ENCODE measurements at regions not wholly inside any gene's neighbourhood (a gene's known extent, or its start where the extent isn't known, plus 50 kb on each side); places are given as distances from the start of the nearest gene placed in this dataset.

DNA sequence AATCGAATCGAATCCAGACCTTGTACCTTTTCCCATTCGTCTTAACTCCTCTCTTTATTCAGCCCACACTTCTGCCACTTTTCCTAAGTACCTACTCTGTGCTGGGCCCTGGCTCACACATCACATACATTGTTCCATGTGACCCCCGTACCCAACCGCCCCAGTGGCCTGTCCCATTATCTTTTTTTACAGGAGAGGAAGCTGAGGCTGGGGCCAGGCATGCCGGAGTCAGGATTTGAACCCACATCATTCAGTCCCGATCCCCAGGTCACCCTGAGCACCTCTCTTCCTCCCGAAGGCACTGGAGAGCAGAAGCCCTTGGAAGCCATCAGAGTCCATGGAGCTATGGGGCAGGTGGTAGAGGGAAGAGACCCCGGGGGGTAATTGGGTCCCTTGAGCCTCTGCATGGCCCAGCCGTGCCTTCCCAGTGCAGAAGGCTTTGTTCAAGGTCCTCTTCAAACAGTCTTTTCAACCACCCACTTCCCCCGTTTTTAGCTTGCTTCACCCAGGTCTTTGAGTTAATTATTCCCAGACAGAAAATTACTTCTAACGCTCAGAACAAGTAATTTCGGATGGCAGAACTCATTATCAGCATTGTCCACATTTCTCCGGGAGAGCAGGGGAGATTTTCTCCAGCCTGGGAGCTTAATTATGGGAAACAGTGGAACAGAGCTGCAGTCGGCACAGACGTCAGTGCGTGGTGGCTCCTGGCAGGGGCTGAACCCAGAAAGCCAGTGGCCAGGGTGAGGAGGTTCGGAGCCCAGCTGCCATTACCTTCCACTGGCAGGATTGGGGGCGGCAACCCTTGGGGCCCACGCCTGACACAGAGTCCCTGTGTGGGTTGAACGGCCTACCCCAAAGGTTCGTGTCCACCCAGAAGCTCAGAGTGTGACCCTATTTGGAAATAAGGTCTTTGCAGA lies 82.4 kb upstream of the RTL6 start (continued):
- no peak for TF ChIP-seq CEBPB (IDR thresholded peaks at IDR 0.05; ENCODE audit: low read depth, low read length)

DNA sequence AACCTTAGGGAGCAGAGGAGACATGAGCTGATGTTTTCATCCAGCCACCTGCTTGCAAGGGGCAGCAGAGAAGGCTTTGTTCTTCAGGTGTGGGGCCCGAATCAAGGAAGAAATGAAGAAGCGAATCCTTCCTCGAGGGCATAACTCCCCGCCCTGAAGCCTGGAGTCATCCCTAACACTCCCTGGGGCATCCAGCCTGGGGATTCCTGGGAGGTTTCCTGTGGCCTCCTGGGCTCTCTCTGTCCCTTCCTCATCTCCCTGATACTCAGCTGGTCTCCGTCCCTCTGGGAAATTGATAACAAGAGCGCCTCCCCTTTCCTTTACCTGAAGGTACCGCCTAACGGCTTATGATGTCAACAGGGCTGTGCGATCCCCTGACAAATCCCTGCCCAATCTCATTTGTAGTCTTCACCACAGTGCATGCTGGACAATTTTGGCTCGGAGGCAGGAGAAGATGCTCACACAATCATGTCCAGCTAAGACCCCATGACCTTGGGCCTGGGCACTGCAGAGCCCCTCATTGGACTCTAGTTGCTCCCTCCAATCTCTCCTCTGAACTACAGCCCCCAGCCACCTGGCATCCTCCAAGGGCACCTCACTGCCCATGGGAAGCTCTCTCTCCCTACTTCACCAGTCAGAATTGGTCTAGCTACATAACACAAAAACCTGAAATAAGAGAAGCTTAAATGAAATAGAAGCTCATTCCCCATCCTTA lies 80.6 kb upstream of the RTL6 start:
- Histone ChIP-seq H3K9me3 (ENCODE audit: control insufficient read depth, insufficient read depth, low read length) (no peaks in the 10 kb centered on the region), H2AK5ac (ENCODE audit: low read depth, low read length) (no peak overlapping the region), H3K18ac (ENCODE audit: low read depth, low read length) (no peak overlapping the region), H4K8ac (ENCODE audit: low read depth in 2 of 2, low read length in 2 of 2) (no peak overlapping the region), H3K36me3 (ENCODE audit: control insufficient read depth, insufficient read depth, low read length) (no peaks in the 10 kb centered on the region), H3K4me2 (ENCODE audit: low read depth, low read length) (no peak overlapping the region), H3K23ac (ENCODE audit: low read depth, low read length) (no peak overlapping the region), H3K14ac (replicated peaks; ENCODE audit: low read depth, low read length) (no peak overlapping the region), H4K20me1 (ENCODE audit: insufficient read depth, low read length) (no peaks in the 10 kb centered on the region), H2BK5ac (ENCODE audit: low read depth, low read length, poor library complexity, severe bottlenecking) (no peak overlapping the region), H3K27me3 (ENCODE audit: control insufficient read depth, insufficient read depth, low read length) (peaks cover 29% of the 10 kb centered on the region), H2AFZ (replicated peaks; ENCODE audit: low read length, poor library complexity) (no peak overlapping the region), H2BK120ac (ENCODE audit: low read depth, low read length) (no peak overlapping the region), H2AK9ac (replicated peaks; ENCODE audit: low read depth, low read length, poor library complexity) (no peak overlapping the region), H3K27ac (ENCODE audit: insufficient read depth, low read length) (no peak overlapping the region), H3K4me1 (ENCODE audit: control insufficient read depth, insufficient read depth, low read length) (peaks cover 9% of the 10 kb centered on the region), H3K79me1 (ENCODE audit: low read depth in 1 of 2, low read length in 2 of 2) (no peaks in the 10 kb centered on the region), H3K4me3 (ENCODE audit: insufficient read depth, low read depth, low read length) (no peak overlapping the region), H2BK15ac (ENCODE audit: low read depth, low read length) (no peak overlapping the region), H2BK20ac (ENCODE audit: low read depth, low read length) (no peak overlapping the region), H3K9me1 (ENCODE audit: insufficient read depth, low read length) (peaks cover 4% of the 10 kb centered on the region; the same call in 1 of the 2 replicates), H4K5ac (ENCODE audit: low read depth, low read length) (no peak overlapping the region), H3K4ac (ENCODE audit: low read depth, low read length) (no peak overlapping the region), H4K91ac (ENCODE audit: insufficient read depth, low read depth, low read length) (no peak overlapping the region), H3K9ac (ENCODE audit: low read depth, low read length) (no peak overlapping the region), H3K56ac (ENCODE audit: extremely low read depth, insufficient read depth, low read length) (no peak overlapping the region)
- in situ Hi-C loops (cut with MboI; ENCODE audit: low sequenced_read_pairs), result no loop called here
- 78% methylated on average over 4 of the region's 10 CpGs; no CpG with 5 or more reads in 1 of the 2 experiments for WGBS, 2 experiments (ENCODE audit: extremely low coverage in 2 of 2, insufficient read length in 1 of 2)
- ChIA-PET POLR2A (ENCODE audit: unreplicated experiment) (no interaction called here), CTCF (no interaction called here)
- dilution Hi-C loops (cut with HindIII; ENCODE audit: low sequenced_read_pairs, unreplicated experiment), result no loop called here
- BruUV-seq (replicated peaks), result no TSS peak
- no peak for ATAC-seq (ENCODE audit: low read depth)
- no peak for TF ChIP-seq MXI1 (IDR thresholded peaks at IDR 0.05; ENCODE audit: borderline replicate concordance, low read depth, low read length)
- TF ChIP-seq CHD1 (IDR thresholded peaks at IDR 0.05; ENCODE audit: low read depth, low read length), result no peak
- no peak for TF ChIP-seq RAD21 (IDR thresholded peaks at IDR 0.05; ENCODE audit: low read length)
- TF ChIP-seq, protein P1, sequence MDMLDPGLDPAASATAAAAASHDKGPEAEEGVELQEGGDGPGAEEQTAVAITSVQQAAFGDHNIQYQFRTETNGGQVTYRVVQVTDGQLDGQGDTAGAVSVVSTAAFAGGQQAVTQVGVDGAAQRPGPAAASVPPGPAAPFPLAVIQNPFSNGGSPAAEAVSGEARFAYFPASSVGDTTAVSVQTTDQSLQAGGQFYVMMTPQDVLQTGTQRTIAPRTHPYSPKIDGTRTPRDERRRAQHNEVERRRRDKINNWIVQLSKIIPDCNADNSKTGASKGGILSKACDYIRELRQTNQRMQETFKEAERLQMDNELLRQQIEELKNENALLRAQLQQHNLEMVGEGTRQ (IDR thresholded peaks at IDR 0.05; ENCODE audit: low read depth, low read length), result no peak
- TF ChIP-seq RFX5 (IDR thresholded peaks at IDR 0.05; ENCODE audit: low read depth, low read length), result no peak
- TF ChIP-seq RCOR1 (IDR thresholded peaks at IDR 0.05; ENCODE audit: insufficient replicate concordance, low read length), result no peak
- TF ChIP-seq MAFK (IDR thresholded peaks at IDR 0.05; ENCODE audit: low read depth, low read length), result no peak
- TF ChIP-seq NFE2L2 (IDR thresholded peaks at IDR 0.05; ENCODE audit: low read depth, low read length), result no peak
- DNase-seq, result no peak
- intact Hi-C loops (cut with micrococcal nuclease), result no loop called here
